VCaP (cell line): ENCODE measurements at regions not wholly inside any gene's neighbourhood (a gene's known extent, or its start where the extent isn't known, plus 50 kb on each side); places are given as distances from the start of the nearest gene placed in this dataset.

Experiments
- H3K27ac ChIP-seq: fragments of 450-650 bp; 2 replicates; pipeline ENCODE4 v1.5.1; 2017
- TF ChIP-seq, protein P1 (sequence below): fragments of 450-650 bp; conservative IDR thresholded peaks from 2 replicates; pipeline ENCODE4 v1.5.1; 2017; ENCODE audit warnings: mild to moderate bottlenecking, moderate library complexity

DNA sequence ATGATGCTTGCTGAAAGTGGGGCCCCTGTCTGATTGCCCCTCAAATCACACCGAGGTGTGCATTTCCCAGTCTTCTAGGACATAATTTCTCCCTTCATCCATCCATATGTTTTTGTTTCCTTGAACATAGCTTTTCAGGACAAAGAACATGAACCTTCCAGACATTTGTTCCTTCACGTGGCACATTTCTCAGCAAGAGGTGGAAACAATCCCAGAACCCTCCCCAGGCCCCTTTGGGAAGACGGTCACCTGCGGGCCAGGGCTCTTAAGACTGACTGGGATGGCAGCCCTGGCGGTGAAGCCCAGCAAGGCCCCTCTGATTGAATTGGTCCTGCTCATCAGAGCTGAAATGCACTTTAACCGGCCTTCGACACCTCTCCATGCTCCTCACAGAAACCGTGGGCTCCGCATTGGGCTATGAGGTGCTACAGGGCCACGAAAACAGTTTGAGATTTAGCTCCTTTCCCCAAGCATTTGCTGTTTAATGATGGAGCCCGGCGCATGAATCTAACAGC, 522.5 kb upstream of the DPP6 start:
- TF ChIP-seq, protein P1, sequence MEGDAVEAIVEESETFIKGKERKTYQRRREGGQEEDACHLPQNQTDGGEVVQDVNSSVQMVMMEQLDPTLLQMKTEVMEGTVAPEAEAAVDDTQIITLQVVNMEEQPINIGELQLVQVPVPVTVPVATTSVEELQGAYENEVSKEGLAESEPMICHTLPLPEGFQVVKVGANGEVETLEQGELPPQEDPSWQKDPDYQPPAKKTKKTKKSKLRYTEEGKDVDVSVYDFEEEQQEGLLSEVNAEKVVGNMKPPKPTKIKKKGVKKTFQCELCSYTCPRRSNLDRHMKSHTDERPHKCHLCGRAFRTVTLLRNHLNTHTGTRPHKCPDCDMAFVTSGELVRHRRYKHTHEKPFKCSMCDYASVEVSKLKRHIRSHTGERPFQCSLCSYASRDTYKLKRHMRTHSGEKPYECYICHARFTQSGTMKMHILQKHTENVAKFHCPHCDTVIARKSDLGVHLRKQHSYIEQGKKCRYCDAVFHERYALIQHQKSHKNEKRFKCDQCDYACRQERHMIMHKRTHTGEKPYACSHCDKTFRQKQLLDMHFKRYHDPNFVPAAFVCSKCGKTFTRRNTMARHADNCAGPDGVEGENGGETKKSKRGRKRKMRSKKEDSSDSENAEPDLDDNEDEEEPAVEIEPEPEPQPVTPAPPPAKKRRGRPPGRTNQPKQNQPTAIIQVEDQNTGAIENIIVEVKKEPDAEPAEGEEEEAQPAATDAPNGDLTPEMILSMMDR, result no peak
- no peak overlapping the region for H3K27ac ChIP-seq

DNA sequence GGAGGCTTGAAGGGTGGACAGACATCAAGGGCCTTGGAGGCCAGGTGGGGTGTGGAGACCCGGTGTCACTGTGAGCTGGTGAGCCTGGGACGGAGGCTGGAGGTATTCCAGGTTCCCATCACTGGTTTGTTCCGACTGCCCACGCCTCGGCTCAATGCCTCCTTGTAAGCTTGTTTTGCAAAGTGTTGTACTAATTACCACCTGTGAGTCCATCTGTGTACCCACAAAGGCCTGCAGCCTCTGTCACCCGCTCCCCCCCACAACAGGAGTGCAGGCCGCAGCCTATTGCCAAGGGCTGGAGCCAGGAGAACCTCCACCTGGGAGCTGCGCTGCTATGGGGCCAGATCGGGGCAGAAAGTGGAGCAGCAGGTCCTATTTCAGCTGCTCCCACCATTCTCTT, 521.8 kb upstream of the DPP6 start:
- TF ChIP-seq, protein P1, result no peak
- no peak overlapping the region for H3K27ac ChIP-seq

DNA sequence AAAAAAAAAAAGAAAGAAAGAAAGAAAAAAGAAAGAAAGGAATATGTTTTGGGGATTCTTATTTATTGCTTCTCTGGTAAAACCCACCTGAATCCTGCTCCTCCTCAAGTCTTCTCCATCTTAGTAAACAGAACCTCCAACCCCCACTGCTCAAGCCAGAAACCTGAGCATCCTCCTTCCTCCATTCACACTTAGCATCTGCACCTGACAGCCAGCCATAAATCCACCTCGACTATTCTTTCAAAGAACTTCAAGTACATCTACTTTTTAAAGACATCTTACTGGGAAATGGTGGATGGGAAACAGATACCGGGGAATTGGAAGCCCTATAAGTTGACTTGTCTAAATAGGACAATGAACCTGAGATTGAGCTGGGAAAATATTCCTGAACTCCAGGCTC, 519.9 kb upstream of the DPP6 start:
- TF ChIP-seq, protein P1, result no peak
- H3K27ac ChIP-seq, result no peak overlapping the region

DNA sequence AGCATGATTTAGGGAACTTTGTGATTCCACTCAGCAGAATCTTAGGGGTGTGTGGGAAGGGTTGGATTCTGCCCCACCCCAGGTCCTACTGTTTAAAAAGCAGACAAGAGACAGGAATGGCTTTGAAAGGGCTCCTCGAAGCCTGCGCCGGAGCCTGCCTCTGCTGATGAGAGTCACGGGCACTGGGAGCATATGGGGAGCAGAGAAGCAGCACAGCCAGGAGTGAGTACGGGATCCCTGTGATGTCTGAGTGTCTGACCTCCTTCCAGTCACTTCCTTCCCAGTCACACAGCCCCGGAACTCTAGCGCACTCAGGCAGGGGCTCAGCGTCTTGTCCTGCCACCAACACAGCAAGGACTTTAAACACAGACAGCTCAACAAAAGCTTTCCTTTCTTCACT, 514.9 kb upstream of the DPP6 start:
- TF ChIP-seq, protein P1, result no peak
- no peak overlapping the region for H3K27ac ChIP-seq

DNA sequence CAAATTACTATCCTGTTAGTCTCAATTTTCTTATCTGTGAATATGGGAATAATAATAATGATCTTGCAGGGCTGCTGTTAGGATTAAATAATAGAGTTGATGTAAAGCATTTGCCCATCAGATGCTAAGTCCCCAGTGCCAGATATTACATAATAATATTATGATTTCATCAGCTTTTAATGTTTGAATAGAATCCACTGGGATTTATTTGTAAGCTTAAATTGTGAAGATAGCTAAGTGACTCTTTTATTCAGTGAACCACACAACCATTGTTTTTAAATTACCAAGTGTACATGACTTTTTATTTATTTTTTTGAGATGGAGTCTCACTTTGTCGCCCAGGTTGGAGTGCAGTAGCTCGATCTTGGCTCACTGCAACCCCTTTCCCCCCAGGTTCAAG, 510.3 kb upstream of the DPP6 start:
- no peak overlapping the region for H3K27ac ChIP-seq
- TF ChIP-seq, protein P1, result no peak

DNA sequence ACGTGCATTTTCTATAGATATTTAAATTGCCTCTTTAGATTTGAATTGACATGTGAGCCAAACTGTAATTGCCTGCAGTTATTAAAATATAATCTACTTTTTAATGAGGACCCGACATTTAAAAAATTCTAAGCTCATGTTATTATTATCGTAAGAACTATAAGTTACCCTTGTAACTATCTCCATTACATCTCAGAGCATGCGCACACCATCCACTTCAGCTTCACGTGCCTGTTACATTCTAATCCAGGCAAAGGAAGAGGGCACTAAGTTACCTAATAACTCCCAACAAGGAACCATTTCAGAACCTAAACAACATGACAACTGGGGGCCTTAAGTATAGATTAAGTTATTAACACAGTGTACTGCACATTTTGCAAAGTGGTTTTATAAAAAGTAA, 509.0 kb upstream of the DPP6 start:
- no peak overlapping the region for H3K27ac ChIP-seq
- TF ChIP-seq, protein P1, result no peak

DNA sequence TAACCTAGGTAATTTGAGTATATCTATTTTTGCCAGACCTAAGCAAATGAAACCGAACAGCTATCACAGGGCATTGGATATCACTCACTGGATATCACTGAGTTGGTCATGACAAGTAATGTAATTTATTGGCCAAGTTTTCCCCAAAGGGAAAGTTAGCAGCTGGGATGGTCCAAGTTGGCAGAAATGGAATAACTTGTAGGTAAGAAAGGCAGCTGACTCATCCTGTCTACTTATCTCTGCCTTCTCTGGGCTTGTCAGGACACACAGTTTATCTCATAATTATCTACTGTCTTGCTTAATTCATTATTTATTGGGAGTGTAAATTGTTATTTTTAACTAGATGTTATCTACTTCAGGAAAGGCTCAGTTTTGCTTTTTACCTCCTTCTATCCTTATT, 502.0 kb upstream of the DPP6 start:
- TF ChIP-seq, protein P1, result no peak
- H3K27ac ChIP-seq, result no peak overlapping the region
